Neural cell (in vitro differentiated cells): ENCODE measurements at regions not wholly inside any gene's neighbourhood (a gene's known extent, or its start where the extent isn't known, plus 50 kb on each side); places are given as distances from the start of the nearest gene placed in this dataset.

Experiments
- H2AFZ ChIP-seq: fragments of 200-600, 300-800 bp; sonication (generic), shearing (Covaris generic); 2 replicates; pipeline ENCODE4 v1.6.0; 2014; ENCODE audit warnings: low read depth, mild to moderate bottlenecking, antibody characterized with exemption, low read length, moderate library complexity
- H3F3A ChIP-seq: fragments of 200-600 bp; shearing (Covaris generic); 2 replicates; pipeline ENCODE4 v1.6.1; 2016; ENCODE audit warnings: mild to moderate bottlenecking, moderate library complexity, mixed read lengths, antibody characterized with exemption, low read length; ENCODE audit not compliant: insufficient read depth, poor library complexity, severe bottlenecking
- H3K27ac ChIP-seq: fragments of 200-600, 300-800 bp; sonication (generic), shearing (Covaris generic); 2 replicates; pipeline ENCODE4 v1.5.1; 2014; ENCODE audit warnings: mild to moderate bottlenecking, low read length, moderate library complexity
- H3K27me3 ChIP-seq: fragments of 300-800, 200-600 bp; sonication (generic), shearing (Covaris generic); 2 replicates; pipeline ENCODE4 v1.6.0; 2014; ENCODE audit warnings: mild to moderate bottlenecking, low read depth, low read length, moderate library complexity; ENCODE audit not compliant: insufficient read depth
- H3K36me3 ChIP-seq: fragments of 300-800, 200-600 bp; sonication (generic), shearing (Covaris generic); 2 replicates; pipeline ENCODE4 v1.5.1; 2014; ENCODE audit warnings: mild to moderate bottlenecking, antibody characterized with exemption, low read length, moderate library complexity; ENCODE audit not compliant: insufficient read depth
- H3K4me2 ChIP-seq: fragments of 300-800, 200-600 bp; sonication (generic), shearing (Covaris generic); 2 replicates; pipeline ENCODE4 v1.6.0; 2014; ENCODE audit warnings: mild to moderate bottlenecking, low read length
- H3K4me3 ChIP-seq: fragments of 300-800, 200-600 bp; sonication (generic), shearing (Covaris generic); 2 replicates; pipeline ENCODE4 v1.5.1; 2014; ENCODE audit warnings: mild to moderate bottlenecking, low read length, moderate library complexity
- H3K79me2 ChIP-seq: fragments of 200-600 bp; shearing (Covaris generic); replicated peaks from 2 replicates; pipeline ENCODE4 v1.6.0; 2014; ENCODE audit warnings: mild to moderate bottlenecking, low read length, moderate library complexity; ENCODE audit not compliant: insufficient read depth
- H3K9ac ChIP-seq: fragments of 300-800, 200-600 bp; sonication (generic), shearing (Covaris generic); 2 replicates; pipeline ENCODE4 v1.6.1; 2016; ENCODE audit warnings: mild to moderate bottlenecking, low read length, mixed read lengths
- H3K9me2 ChIP-seq: fragments of 200-600 bp; shearing (Covaris generic); 2 replicates; pipeline ENCODE4 v1.6.1; 2016; ENCODE audit warnings: mild to moderate bottlenecking, low read length, mixed read lengths; ENCODE audit not compliant: insufficient read depth
- H3K9me3 ChIP-seq: fragments of 200-600, 300-800 bp; sonication (generic), shearing (Covaris generic); 2 replicates; pipeline ENCODE4 v1.6.1; 2016; ENCODE audit warnings: mild to moderate bottlenecking, mixed run types, low read length, moderate library complexity, mixed read lengths
- H4K20me1 ChIP-seq: fragments of 200-600 bp; shearing (Covaris generic); 2 replicates; pipeline ENCODE4 v1.6.1; 2016; ENCODE audit warnings: mild to moderate bottlenecking, mixed run types; ENCODE audit not compliant: insufficient read depth
- CTCF ChIP-seq: fragments of 450-650 bp; IDR thresholded peaks from 2 replicates; pipeline ENCODE4 v1.5.1; 2014; ENCODE audit warnings: antibody characterized with exemption, mild to moderate bottlenecking, moderate library complexity; ENCODE audit not compliant: poor library complexity, severe bottlenecking
- EP300 ChIP-seq: fragments of 450-650 bp; conservative IDR thresholded peaks from 2 replicates; pipeline ENCODE4 v1.6.1; 2014; ENCODE audit warnings: antibody characterized with exemption, mild to moderate bottlenecking, moderate library complexity; ENCODE audit not compliant: poor library complexity, severe bottlenecking
- EZH2 ChIP-seq: fragments of 200-600, 300-800 bp; shearing (Covaris generic), sonication (generic); IDR thresholded peaks from 2 replicates; pipeline ENCODE4 v1.6.1; 2014; ENCODE audit warnings: antibody characterized with exemption, low read length, borderline replicate concordance, mild to moderate bottlenecking; ENCODE audit not compliant: insufficient read depth, poor library complexity, severe bottlenecking
- MXI1 ChIP-seq: fragments of 450-650 bp; conservative IDR thresholded peaks from 2 replicates; pipeline ENCODE4 v1.6.1; 2014; ENCODE audit warnings: antibody characterized with exemption, mild to moderate bottlenecking; ENCODE audit not compliant: poor library complexity, severe bottlenecking
- POLR2AphosphoS5 ChIP-seq: IDR thresholded peaks from 2 replicates; pipeline ENCODE4 v1.6.1; 2012
- RAD21 ChIP-seq: fragments of 450-650 bp; conservative IDR thresholded peaks from 2 replicates; pipeline ENCODE4 v1.6.1; 2014; ENCODE audit warnings: antibody characterized with exemption, mild to moderate bottlenecking, moderate library complexity
- REST ChIP-seq: IDR thresholded peaks from 2 replicates; pipeline ENCODE4 v1.6.1; 2012; ENCODE audit warnings: borderline replicate concordance
- SMC3 ChIP-seq: fragments of 450-650 bp; conservative IDR thresholded peaks from 2 replicates; pipeline ENCODE4 v1.6.1; 2014; ENCODE audit warnings: antibody characterized with exemption, mild to moderate bottlenecking, moderate library complexity; ENCODE audit not compliant: poor library complexity
- TAF1 ChIP-seq: IDR thresholded peaks from 2 replicates; pipeline ENCODE4 v1.6.1; 2012; ENCODE audit warnings: low read depth

DNA sequence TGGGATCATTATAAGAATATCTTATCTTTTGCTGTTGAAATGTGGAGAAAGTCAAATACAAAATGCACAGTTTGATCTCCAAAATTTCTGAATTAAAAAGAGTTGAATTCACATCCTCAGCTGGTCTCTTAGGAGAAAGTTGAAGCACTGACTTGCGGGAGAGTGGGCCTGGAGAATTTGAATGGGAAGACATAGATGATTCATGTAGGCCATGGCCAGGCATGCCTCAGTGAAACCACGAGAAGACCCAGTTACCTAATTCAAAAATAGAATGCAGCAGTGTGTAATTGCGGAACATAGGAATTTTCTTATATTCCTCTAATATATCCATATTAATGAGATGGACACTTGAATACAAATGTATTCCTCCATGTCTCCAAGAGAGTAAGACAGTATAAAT, 53.0 kb upstream of the DTNBP1 start:
- no peaks in the 10 kb centered on the region for H3K79me2 ChIP-seq
- no peaks in the 10 kb centered on the region for H3K36me3 ChIP-seq
- no peaks in the 10 kb centered on the region for H3F3A ChIP-seq
- H2AFZ ChIP-seq = no peak overlapping the region
- H4K20me1 ChIP-seq = no peaks in the 10 kb centered on the region
- no peaks in the 10 kb centered on the region for H3K9me2 ChIP-seq
- no peak overlapping the region for H3K27ac ChIP-seq
- TF ChIP-seq CTCF (no peak), SMC3 (no peak), MXI1 (no peak), EZH2 (no peak)
- H3K4me2 ChIP-seq = no peak overlapping the region
- H3K27me3 ChIP-seq = no peaks in the 10 kb centered on the region
- no peak overlapping the region for H3K4me3 ChIP-seq
- no peaks in the 10 kb centered on the region for H3K9me3 ChIP-seq
- no peak overlapping the region for H3K9ac ChIP-seq

- no peak for TF ChIP-seq EZH2
- no peak for TF ChIP-seq MXI1
- no peak for TF ChIP-seq TAF1
- TF ChIP-seq SMC3 = no peak
- no peak for TF ChIP-seq EP300
- no peak for TF ChIP-seq POLR2AphosphoS5
- TF ChIP-seq CTCF = no peak
- TF ChIP-seq RAD21 = no peak
- TF ChIP-seq REST = no peak
- Histone ChIP-seq H3K79me2 (no peaks in the 10 kb centered on the region), H3K9me2 (no peaks in the 10 kb centered on the region)
These were observed 52.2 kb upstream of the DTNBP1 start for GRCh38 chr6:15715060-15715459.

More at GRCh38 chr6:15715060-15715459, 52.2 kb upstream of the DTNBP1 start:
- no peaks in the 10 kb centered on the region for H3K36me3 ChIP-seq
- no peak overlapping the region for H2AFZ ChIP-seq
- H4K20me1 ChIP-seq = no peaks in the 10 kb centered on the region
- no peaks in the 10 kb centered on the region for H3F3A ChIP-seq
- H3K9me3 ChIP-seq = no peaks in the 10 kb centered on the region
- H3K4me3 ChIP-seq = no peak overlapping the region
- H3K9ac ChIP-seq = no peak overlapping the region
- H3K27me3 ChIP-seq = no peaks in the 10 kb centered on the region
- H3K27ac ChIP-seq = no peak overlapping the region
- H3K4me2 ChIP-seq = no peak overlapping the region
